Panc1 (cell line): ENCODE measurements at regions not wholly inside any gene's neighbourhood (a gene's known extent, or its start where the extent isn't known, plus 50 kb on each side); places are given as distances from the start of the nearest gene placed in this dataset.

Experiments used
- ATAC-seq: fragments of 200-7000 bp; cut with Tn5 transposase; 2 replicates; pipeline ENCODE4 v1.9.1; 2020; ENCODE audit warnings: mild to moderate bottlenecking, moderate library complexity
- BruUV-seq: library from RNA; stranded (reverse); fragments of 400-500 nt; replicated peaks from 2 replicates; lab custom pipeline; 2021; lab: Mats Ljungman, UMichigan
- CTCF ChIA-PET: fragments of 300-600 bp; sonication (Branson Sonifier 250); formaldehyde crosslinking; loops from one replicate; lab custom pipeline; 2022; ENCODE audit warnings: antibody characterized with exemption; lab: Charles Lee
- POLR2A ChIA-PET: fragments of 300-600 bp; sonication (Branson Sonifier 250); formaldehyde crosslinking; loops from one replicate; lab custom pipeline; 2022; ENCODE audit warnings: antibody characterized with exemption; lab: Charles Lee
- DNase-seq: peaks from one replicate; pipeline ENCODE4 v3.0.0-alpha.2; 2010; ENCODE audit warnings: low read depth, low spot score
- H3K27ac ChIP-seq: 2 replicates; pipeline ENCODE4 v1.5.1; 2011; ENCODE audit warnings: mild to moderate bottlenecking, low read length, inconsistent platforms
- H3K27me3 ChIP-seq: fragments of 200-500 bp; sonication (Bioruptor generic); 2 replicates; pipeline ENCODE4 v1.6.0; 2014; ENCODE audit warnings: low read length, inconsistent platforms; ENCODE audit not compliant: control insufficient read depth, insufficient read depth
- H3K36me3 ChIP-seq: fragments of 200-500 bp; sonication (Bioruptor generic); 2 replicates; pipeline ENCODE4 v1.5.1; 2014; ENCODE audit warnings: inconsistent platforms, mild to moderate bottlenecking, low read length, moderate library complexity; ENCODE audit not compliant: control insufficient read depth, insufficient read depth
- H3K4me1 ChIP-seq: 2 replicates; pipeline ENCODE4 v1.5.1; 2011; ENCODE audit warnings: inconsistent platforms, mild to moderate bottlenecking, low read length, moderate library complexity; ENCODE audit not compliant: control insufficient read depth, insufficient read depth
- H3K4me3 ChIP-seq, 2 experiments: 2 replicates each; pipeline ENCODE4 v1.5.1; 2011 to 2012; ENCODE audit warnings: low read depth in 2 of 2, low read length in 2 of 2, mild to moderate bottlenecking in 2 of 2, inconsistent platforms in 1 of 2, moderate library complexity in 1 of 2
- H3K9me3 ChIP-seq: fragments of 200-500 bp; sonication (Bioruptor generic); 2 replicates; pipeline ENCODE4 v1.5.1; 2014; ENCODE audit warnings: low read depth, mild to moderate bottlenecking, inconsistent platforms, low read length, moderate library complexity; ENCODE audit not compliant: control insufficient read depth, insufficient read depth
- POLR2AphosphoS5 ChIP-seq: IDR thresholded peaks from 2 replicates; pipeline ENCODE4 v1.6.1; 2012; ENCODE audit warnings: mild to moderate bottlenecking, low read depth, low read length, moderate library complexity
- SIN3A ChIP-seq: IDR thresholded peaks from 2 replicates; pipeline ENCODE4 v1.6.1; 2012; ENCODE audit warnings: low read depth, mild to moderate bottlenecking, low read length, moderate library complexity, borderline replicate concordance; ENCODE audit not compliant: insufficient read depth
- TCF7L2 ChIP-seq: IDR thresholded peaks from 2 replicates; pipeline ENCODE4 v1.6.1; 2011; ENCODE audit warnings: mild to moderate bottlenecking, low read depth, low read length, inconsistent platforms
- in situ Hi-C: cut with HindIII; loops from 2 replicates; pipeline ENCODE4 v1.10.0; 2016; ENCODE audit warnings: low sequenced_read_pairs, low pct_unique_long_range_greater_than_20kb
- intact Hi-C: fragments of 100-400 bp; cut with micrococcal nuclease; formaldehyde crosslinking; loops from one replicate; pipeline ENCODE4 v1.10.0; 2022; ENCODE audit not compliant: unreplicated experiment
- TF ChIP-seq, protein P1 (sequence below): fragments of 450-650 bp; IDR thresholded peaks from 2 replicates; pipeline ENCODE4 v1.5.1; 2017; ENCODE audit warnings: mild to moderate bottlenecking
- TF ChIP-seq, protein P2 (sequence below), 2 experiments: IDR thresholded peaks; 2 replicates each; pipeline ENCODE4 v1.6.1; 2011 to 2012; ENCODE audit warnings: low read depth in 2 of 2, control low read depth in 1 of 2, low read length in 1 of 2, mild to moderate bottlenecking in 1 of 2, moderate library complexity in 1 of 2; ENCODE audit not compliant: insufficient read depth in 1 of 2

DNA sequence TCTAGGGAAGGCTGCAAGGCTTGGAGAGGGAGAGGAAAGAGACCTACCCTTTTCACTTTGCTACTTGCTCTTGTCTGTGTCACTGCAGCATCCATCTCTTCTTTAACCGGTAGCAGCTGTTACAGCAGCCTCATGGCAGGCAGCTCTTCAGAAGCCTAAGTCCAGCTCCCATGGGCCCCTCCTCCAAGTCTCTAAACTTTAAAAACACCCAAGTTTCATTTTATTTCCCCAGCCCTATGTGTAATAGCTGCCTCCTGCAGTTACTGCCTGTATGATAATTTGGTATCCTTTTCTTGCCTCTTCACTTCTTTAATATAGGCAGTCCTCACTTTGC, 313.1 kb upstream of the PIK3R1 start:
- CTCF ChIA-PET = no interaction called here

DNA sequence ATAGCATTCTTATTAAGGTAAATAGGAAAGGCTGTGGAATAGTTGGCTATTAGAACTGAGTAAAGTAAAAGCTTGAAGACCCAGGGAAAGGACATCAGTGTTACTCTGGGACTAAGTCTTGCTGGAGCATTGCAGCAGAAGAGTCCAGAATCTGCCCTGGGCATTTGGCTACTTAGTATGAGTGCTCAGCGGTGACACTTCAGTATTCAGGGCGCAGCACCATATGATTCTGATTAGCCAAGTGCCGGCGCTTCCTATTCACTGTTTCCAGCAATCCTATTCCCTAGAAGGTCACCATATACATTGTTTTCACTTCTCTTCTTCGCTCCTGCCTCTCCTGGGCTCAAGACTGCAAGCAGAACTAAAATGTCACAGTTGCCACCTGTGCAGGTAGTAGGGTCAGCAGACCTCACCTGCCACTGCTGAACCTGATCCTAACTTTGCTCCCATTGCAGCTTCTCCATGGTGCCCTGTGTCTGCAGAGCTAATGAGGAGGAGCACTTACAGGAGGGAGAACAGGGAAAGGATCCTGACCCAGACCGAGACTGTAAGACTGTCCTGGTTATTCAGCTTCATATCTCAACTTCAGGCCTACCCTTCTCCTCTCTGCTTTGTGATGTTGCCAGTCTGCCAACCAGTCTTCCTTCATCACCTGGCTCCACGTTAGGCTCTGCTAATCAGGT, 313.6 kb upstream of the PIK3R1 start:
- CTCF ChIA-PET = no interaction called here
- in situ Hi-C loops = no loop called here
- BruUV-seq = no TSS peak
- intact Hi-C loops = no loop called here
- no peaks in the 10 kb centered on the region for H3K9me3 ChIP-seq
- ATAC-seq (no peak), DNase-seq (no peak)
- H3K27ac ChIP-seq = no peak overlapping the region
- no peaks in the 10 kb centered on the region for H3K4me1 ChIP-seq
- no peak overlapping the region for H3K4me3 ChIP-seq
- TF ChIP-seq POLR2AphosphoS5 = no peak
- TF ChIP-seq, protein P1, sequence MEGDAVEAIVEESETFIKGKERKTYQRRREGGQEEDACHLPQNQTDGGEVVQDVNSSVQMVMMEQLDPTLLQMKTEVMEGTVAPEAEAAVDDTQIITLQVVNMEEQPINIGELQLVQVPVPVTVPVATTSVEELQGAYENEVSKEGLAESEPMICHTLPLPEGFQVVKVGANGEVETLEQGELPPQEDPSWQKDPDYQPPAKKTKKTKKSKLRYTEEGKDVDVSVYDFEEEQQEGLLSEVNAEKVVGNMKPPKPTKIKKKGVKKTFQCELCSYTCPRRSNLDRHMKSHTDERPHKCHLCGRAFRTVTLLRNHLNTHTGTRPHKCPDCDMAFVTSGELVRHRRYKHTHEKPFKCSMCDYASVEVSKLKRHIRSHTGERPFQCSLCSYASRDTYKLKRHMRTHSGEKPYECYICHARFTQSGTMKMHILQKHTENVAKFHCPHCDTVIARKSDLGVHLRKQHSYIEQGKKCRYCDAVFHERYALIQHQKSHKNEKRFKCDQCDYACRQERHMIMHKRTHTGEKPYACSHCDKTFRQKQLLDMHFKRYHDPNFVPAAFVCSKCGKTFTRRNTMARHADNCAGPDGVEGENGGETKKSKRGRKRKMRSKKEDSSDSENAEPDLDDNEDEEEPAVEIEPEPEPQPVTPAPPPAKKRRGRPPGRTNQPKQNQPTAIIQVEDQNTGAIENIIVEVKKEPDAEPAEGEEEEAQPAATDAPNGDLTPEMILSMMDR = no peak
- TF ChIP-seq, protein P2, sequence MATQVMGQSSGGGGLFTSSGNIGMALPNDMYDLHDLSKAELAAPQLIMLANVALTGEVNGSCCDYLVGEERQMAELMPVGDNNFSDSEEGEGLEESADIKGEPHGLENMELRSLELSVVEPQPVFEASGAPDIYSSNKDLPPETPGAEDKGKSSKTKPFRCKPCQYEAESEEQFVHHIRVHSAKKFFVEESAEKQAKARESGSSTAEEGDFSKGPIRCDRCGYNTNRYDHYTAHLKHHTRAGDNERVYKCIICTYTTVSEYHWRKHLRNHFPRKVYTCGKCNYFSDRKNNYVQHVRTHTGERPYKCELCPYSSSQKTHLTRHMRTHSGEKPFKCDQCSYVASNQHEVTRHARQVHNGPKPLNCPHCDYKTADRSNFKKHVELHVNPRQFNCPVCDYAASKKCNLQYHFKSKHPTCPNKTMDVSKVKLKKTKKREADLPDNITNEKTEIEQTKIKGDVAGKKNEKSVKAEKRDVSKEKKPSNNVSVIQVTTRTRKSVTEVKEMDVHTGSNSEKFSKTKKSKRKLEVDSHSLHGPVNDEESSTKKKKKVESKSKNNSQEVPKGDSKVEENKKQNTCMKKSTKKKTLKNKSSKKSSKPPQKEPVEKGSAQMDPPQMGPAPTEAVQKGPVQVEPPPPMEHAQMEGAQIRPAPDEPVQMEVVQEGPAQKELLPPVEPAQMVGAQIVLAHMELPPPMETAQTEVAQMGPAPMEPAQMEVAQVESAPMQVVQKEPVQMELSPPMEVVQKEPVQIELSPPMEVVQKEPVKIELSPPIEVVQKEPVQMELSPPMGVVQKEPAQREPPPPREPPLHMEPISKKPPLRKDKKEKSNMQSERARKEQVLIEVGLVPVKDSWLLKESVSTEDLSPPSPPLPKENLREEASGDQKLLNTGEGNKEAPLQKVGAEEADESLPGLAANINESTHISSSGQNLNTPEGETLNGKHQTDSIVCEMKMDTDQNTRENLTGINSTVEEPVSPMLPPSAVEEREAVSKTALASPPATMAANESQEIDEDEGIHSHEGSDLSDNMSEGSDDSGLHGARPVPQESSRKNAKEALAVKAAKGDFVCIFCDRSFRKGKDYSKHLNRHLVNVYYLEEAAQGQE (IDR thresholded peaks at IDR 0.05; ENCODE audit: insufficient read depth in 1 of 2, low read depth in 2 of 2, low read length in 1 of 2) = no peak
- no peak for TF ChIP-seq TCF7L2
- TF ChIP-seq SIN3A = no peak
- POLR2A ChIA-PET = no interaction called here
- H3K27me3 ChIP-seq = no peaks in the 10 kb centered on the region
- H3K36me3 ChIP-seq = no peaks in the 10 kb centered on the region

More for the DNA sequence above, 313.1 kb upstream of the PIK3R1 start:
- no peak for DNase-seq
- no peak for ATAC-seq
- H3K4me1 ChIP-seq = no peaks in the 10 kb centered on the region
- H3K36me3 ChIP-seq = no peaks in the 10 kb centered on the region
- H3K4me3 ChIP-seq = no peak overlapping the region
- BruUV-seq = no TSS peak
- H3K27ac ChIP-seq = no peak overlapping the region
- TF ChIP-seq, protein P1 = no peak
- TF ChIP-seq POLR2AphosphoS5 = no peak
- TF ChIP-seq TCF7L2 = no peak
- TF ChIP-seq, protein P2 (IDR thresholded peaks at IDR 0.05; ENCODE audit: insufficient read depth in 1 of 2, low read depth in 2 of 2, low read length in 1 of 2) = no peak
- TF ChIP-seq SIN3A = no peak
- H3K27me3 ChIP-seq = no peaks in the 10 kb centered on the region
- POLR2A ChIA-PET = no interaction called here
- in situ Hi-C loops (no loop called here), intact Hi-C loops (no loop called here)
- no peaks in the 10 kb centered on the region for H3K9me3 ChIP-seq
